BE2C (cell line): ENCODE measurements at regions not wholly inside any gene's neighbourhood (a gene's known extent, or its start where the extent isn't known, plus 50 kb on each side); places are given as distances from the start of the nearest gene placed in this dataset.

Experiments
- DNase-seq: peaks from one replicate; pipeline ENCODE4 v3.0.0-alpha.2; 2020
- H3K27me3 ChIP-seq: fragments of 250-450 bp; sonication (Bioruptor Pico); 2 replicates; pipeline ENCODE4 v1.5.1; 2020; ENCODE audit warnings: mild to moderate bottlenecking
- H3K36me3 ChIP-seq: fragments of 250-450 bp; sonication (Bioruptor Pico); 2 replicates; pipeline ENCODE4 v1.5.1; 2020; ENCODE audit warnings: mild to moderate bottlenecking
- H3K4me1 ChIP-seq: fragments of 250-450 bp; sonication (Bioruptor Pico); 2 replicates; pipeline ENCODE4 v1.5.1; 2020
- H3K4me3 ChIP-seq: 2 replicates; pipeline ENCODE4 v1.5.1; 2011; ENCODE audit warnings: low read depth, low read length
- H3K9me3 ChIP-seq: fragments of 250-450 bp; sonication (Bioruptor Pico); 2 replicates; pipeline ENCODE4 v1.5.1; 2020
- TF ChIP-seq, protein P1 (sequence below): IDR thresholded peaks from 2 replicates; pipeline ENCODE4 v1.5.1; 2012; ENCODE audit warnings: mild to moderate bottlenecking, low read depth, low read length

DNA sequence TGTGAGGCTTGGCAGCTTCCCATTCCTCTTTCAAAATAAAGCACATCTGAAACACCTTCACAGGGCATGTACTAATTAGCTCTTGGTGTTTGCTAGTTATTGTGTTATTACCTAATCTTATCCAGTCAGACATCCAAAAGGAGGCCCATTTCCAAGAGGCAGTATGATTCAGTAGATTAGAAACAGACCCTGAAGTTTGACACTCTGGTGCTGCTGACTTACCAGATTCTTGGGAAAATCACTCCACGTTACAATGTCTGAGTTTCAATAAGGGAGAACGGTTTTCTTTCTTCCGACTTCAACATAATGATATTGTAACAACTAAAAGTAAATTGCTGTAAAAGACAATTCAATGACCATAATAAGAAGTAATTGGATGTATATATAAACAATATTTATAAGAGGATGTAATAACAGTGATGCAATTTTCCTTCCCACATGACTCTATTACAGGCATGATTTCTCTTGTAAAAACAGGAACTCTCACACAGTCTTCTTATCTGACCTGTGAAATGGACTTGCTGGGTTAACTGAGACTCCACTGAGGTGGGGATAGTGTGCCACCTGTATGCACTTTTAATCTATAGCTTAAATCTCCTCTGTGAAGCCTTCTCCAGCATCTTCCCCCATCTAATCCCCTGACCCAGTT, 181.3 kb upstream of the ELL2 start:
- Histone ChIP-seq H3K27me3 (no peaks in the 10 kb centered on the region), H3K36me3 (no peaks in the 10 kb centered on the region), H3K9me3 (no peaks in the 10 kb centered on the region), H3K4me3 (no peak overlapping the region), H3K4me1 (no peaks in the 10 kb centered on the region)
- no peak for DNase-seq
- TF ChIP-seq, protein P1, sequence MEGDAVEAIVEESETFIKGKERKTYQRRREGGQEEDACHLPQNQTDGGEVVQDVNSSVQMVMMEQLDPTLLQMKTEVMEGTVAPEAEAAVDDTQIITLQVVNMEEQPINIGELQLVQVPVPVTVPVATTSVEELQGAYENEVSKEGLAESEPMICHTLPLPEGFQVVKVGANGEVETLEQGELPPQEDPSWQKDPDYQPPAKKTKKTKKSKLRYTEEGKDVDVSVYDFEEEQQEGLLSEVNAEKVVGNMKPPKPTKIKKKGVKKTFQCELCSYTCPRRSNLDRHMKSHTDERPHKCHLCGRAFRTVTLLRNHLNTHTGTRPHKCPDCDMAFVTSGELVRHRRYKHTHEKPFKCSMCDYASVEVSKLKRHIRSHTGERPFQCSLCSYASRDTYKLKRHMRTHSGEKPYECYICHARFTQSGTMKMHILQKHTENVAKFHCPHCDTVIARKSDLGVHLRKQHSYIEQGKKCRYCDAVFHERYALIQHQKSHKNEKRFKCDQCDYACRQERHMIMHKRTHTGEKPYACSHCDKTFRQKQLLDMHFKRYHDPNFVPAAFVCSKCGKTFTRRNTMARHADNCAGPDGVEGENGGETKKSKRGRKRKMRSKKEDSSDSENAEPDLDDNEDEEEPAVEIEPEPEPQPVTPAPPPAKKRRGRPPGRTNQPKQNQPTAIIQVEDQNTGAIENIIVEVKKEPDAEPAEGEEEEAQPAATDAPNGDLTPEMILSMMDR = no peak

DNA sequence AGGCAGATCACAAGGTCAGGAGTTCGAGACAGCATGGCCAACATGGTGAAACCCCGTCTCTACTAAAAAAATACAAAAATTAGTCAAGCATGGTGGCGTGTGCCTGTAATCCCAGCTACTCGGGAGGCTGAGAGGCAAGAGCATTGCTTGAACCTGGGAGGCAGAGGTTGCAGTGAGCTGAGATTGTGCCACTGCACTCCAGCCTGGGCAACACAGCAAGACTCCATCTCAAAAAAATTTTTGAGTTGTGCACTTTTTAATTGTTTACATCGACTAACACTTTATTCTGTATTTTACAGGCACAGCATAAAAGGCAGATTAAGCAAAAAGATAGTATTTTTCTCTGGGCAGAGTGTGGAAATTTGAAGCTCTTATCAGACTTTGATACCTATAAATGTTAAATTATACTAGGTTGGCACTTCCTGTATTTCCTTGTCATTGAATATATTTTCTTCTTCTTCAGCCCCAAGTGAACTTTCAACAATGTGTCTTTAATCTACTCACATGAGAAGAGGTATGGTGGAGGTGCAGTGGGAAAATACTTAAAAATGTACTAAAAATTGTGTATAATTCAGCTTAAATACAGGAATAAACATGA, 180.6 kb upstream of the ELL2 start:
- Histone ChIP-seq H3K36me3 (no peaks in the 10 kb centered on the region), H3K4me1 (no peaks in the 10 kb centered on the region), H3K27me3 (no peaks in the 10 kb centered on the region), H3K4me3 (no peak overlapping the region), H3K9me3 (no peaks in the 10 kb centered on the region)
- TF ChIP-seq, protein P1 = no peak
- no peak for DNase-seq

DNA sequence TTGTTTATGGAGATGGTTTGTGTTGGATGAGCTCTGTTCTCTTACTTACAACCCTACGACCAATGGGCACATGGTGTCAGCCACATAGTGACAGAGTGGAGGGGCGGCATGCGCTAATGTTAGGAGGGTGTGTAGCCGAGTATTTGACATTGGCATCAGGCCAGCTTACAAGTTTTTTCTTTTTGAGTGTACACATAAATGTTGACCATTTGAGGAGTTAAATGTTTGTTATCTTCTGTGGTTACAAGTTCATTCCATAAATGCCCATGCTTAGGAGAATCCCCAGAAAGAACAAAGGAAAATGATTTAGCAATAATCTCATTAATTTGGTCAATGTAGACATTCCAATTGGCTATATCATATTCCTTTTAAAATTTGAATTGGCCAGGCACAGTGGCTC, 180.1 kb upstream of the ELL2 start:
- TF ChIP-seq, protein P1 = no peak
- DNase-seq = no peak
- Histone ChIP-seq H3K9me3 (no peaks in the 10 kb centered on the region), H3K36me3 (no peaks in the 10 kb centered on the region), H3K4me1 (no peaks in the 10 kb centered on the region), H3K27me3 (no peaks in the 10 kb centered on the region), H3K4me3 (no peak overlapping the region)

DNA sequence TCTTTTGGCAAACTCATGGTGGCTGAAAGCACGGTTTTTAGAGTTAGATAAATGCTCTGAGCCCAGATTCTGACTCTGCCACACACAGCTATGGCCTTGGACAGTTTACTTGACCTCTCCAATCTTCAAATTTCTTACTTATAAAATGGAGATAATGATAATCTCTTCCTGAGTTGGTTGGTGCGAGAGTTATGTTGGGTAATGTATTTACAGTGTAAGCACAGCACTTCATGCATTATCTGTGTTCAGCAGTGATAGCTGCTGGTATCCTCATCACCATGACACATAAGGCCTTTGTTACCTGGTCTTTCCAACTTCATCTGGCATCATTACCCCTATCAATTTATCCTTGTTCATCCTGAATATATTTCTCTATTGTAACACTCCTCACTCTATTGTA, 178.8 kb upstream of the ELL2 start:
- Histone ChIP-seq H3K4me3 (no peak overlapping the region), H3K4me1 (no peaks in the 10 kb centered on the region), H3K36me3 (no peaks in the 10 kb centered on the region), H3K9me3 (no peaks in the 10 kb centered on the region), H3K27me3 (no peaks in the 10 kb centered on the region)
- TF ChIP-seq, protein P1 = no peak
- no peak for DNase-seq

DNA sequence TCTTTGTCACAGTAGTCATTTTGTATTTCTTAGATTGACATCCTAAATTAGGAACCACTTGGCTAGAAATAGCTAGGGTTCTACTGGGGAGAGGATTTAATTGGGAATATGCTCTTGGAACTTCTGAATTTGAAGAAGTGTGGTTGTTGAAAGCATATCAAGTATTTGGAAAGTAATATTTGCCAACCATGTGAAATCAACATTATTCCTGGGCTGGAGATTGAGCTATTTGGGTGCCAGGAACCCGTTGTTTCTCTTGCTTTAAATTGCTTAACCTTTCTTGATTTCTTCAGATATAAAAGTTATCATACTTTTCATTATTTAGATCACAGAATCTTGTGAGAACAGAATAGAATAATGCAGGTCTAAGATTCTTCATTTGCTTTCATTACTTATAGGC, 178.4 kb upstream of the ELL2 start:
- Histone ChIP-seq H3K36me3 (no peaks in the 10 kb centered on the region), H3K4me3 (no peak overlapping the region), H3K9me3 (no peaks in the 10 kb centered on the region), H3K27me3 (no peaks in the 10 kb centered on the region), H3K4me1 (no peaks in the 10 kb centered on the region)
- TF ChIP-seq, protein P1 = no peak
- no peak for DNase-seq

DNA sequence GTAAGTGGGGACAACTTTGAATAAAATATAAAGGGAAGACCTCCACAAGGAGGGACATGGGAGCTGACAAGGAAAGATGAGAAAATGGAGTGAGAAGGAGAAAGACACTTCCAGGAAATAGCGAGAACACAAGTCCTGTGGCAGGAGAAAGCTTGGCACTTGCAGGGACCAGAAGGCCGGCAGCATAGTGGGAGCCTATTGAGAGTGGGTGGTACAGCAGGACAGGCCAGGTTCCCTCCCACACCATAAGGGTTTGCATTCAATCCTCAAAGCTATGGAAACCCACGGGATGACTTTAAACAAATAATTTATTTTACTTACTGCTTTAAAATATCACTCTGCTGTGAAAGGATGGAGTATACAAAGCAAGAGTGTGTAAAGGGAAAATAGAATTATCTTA, 173.2 kb upstream of the ELL2 start:
- TF ChIP-seq, protein P1 = no peak
- DNase-seq = no peak

More for the DNA sequence above, 173.2 kb upstream of the ELL2 start:
- Histone ChIP-seq H3K4me3 (no peak overlapping the region), H3K27me3 (no peaks in the 10 kb centered on the region), H3K9me3 (no peaks in the 10 kb centered on the region), H3K36me3 (no peaks in the 10 kb centered on the region), H3K4me1 (no peaks in the 10 kb centered on the region)
